ENCODE measurements at regions not wholly inside any gene's neighbourhood (a gene's known extent, or its start where the extent isn't known, plus 50 kb on each side); places are given as distances from the start of the nearest gene placed in this dataset.

DNA sequence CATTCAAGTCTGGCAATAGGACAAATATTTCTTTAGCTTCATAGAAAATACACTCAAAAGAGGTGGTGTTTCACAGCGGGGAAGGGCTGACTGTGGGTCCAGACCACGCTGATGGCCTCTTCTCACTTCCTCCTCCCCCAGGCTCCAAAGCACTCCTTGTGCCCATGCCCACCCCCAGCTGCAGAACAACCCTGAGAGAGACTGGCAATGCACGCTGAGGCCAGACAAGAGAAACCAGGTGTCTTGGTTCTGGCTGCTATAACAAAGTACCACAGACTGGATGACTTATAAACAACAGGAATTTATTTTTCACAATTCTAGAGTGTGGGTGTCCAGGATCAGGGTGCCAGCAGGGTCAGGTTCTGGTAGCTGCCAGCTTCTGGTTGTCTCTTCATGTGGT is 386.1 kb downstream of the FBXW7 start:
- TF ChIP-seq EZH2 (IDR thresholded peaks at IDR 0.05; ENCODE audit: low read length, unreplicated experiment): no peak
- TF ChIP-seq CTCF (conservative IDR thresholded peaks at IDR 0.05; ENCODE audit: low read depth, low read length): no peak
- no peak for TF ChIP-seq EZH2phosphoT487 (IDR thresholded peaks at IDR 0.05; ENCODE audit: borderline replicate concordance, low read length)

All from PC-3 (cell line).